GM12892 (cell line): ENCODE measurements at regions not wholly inside any gene's neighbourhood (a gene's known extent, or its start where the extent isn't known, plus 50 kb on each side); places are given as distances from the start of the nearest gene placed in this dataset.

ENCODE experiments used
- POLR2A ChIP-seq: IDR thresholded peaks from 2 replicates; pipeline ENCODE4 v1.6.1; 2011; ENCODE audit warnings: low read depth, low read length, control low read depth
- POLR2AphosphoS5 ChIP-seq: IDR thresholded peaks from 2 replicates; pipeline ENCODE4 v1.6.1; 2011; ENCODE audit warnings: low read depth, low read length, control low read depth
- TAF1 ChIP-seq: IDR thresholded peaks from 2 replicates; pipeline ENCODE4 v1.6.1; 2011; ENCODE audit warnings: low read depth, mild to moderate bottlenecking, control low read depth, low read length, borderline replicate concordance

- TF ChIP-seq POLR2AphosphoS5, result no peak
- TF ChIP-seq POLR2A, result no peak
- no peak for TF ChIP-seq TAF1
Observed at GRCh38 chr2:228522276-228522675, 340.8 kb upstream of the SPHKAP start.
